ENCODE measurements at regions not wholly inside any gene's neighbourhood (a gene's known extent, or its start where the extent isn't known, plus 50 kb on each side); places are given as distances from the start of the nearest gene placed in this dataset.

GRCh38 chr21:15130326-15130725 lies 65.5 kb upstream of the NRIP1 start:
- H3K27ac ChIP-seq = no peak overlapping the region
- no peaks in the 10 kb centered on the region for H3K36me3 ChIP-seq

GRCh38 chr21:15130751-15131150 lies 66.0 kb upstream of the NRIP1 start:
- ATAC-seq = no peak
- no peak for TF ChIP-seq CTCF (IDR thresholded peaks at IDR 0.05)
- Histone ChIP-seq H3K27ac (no peak overlapping the region), H3K36me3 (no peaks in the 10 kb centered on the region), H3K9me3 (no peaks in the 10 kb centered on the region), H3K27me3 (no peaks in the 10 kb centered on the region), H3K4me1 (peaks cover 0 to 23% (median 8%) of the 10 kb centered on the region in 9 donors), H3K4me3 (no peak overlapping the region)
- intact Hi-C loops (cut with DNase I) = no loop called here
- DNase-seq = no peak
- WGBS, 2 donors = 36 to 63% methylated on average over 1 of the region's 1 CpG

More at GRCh38 chr21:15130326-15130725, 65.5 kb upstream of the NRIP1 start:
- TF ChIP-seq CTCF (IDR thresholded peaks at IDR 0.05) = no peak
- 71% methylated on average over 6 of the region's 6 CpGs for WGBS, 2 donors
- no peak overlapping the region for H3K4me3 ChIP-seq
- intact Hi-C loops (cut with DNase I) = no loop called here
- DNase-seq (no peak), ATAC-seq (no peak)
- H3K4me1 ChIP-seq = peaks cover 0 to 23% (median 8%) of the 10 kb centered on the region in 9 donors
- H3K27me3 ChIP-seq = no peaks in the 10 kb centered on the region
- no peaks in the 10 kb centered on the region for H3K9me3 ChIP-seq

- WGBS, 2 donors = 96 to 97% methylated on average over 7 of the region's 7 CpGs
- Histone ChIP-seq H3K27ac (no peak overlapping the region), H3K4me3 (no peak overlapping the region), H3K27me3 (no peaks in the 10 kb centered on the region), H3K36me3 (no peaks in the 10 kb centered on the region), H3K4me1 (peaks cover 0 to 22% (median 0%) of the 10 kb centered on the region in 9 donors), H3K9me3 (no peaks in the 10 kb centered on the region)
- intact Hi-C loops (cut with DNase I) = no loop called here
- no peak for TF ChIP-seq CTCF (IDR thresholded peaks at IDR 0.05)
- ATAC-seq = no peak
- DNase-seq = no peak
These were observed 68.0 kb upstream of the NRIP1 start for GRCh38 chr21:15132781-15133180.

GRCh38 chr21:15134701-15135470 lies 70.1 kb upstream of the NRIP1 start:
- no peak for TF ChIP-seq CTCF (IDR thresholded peaks at IDR 0.05)
- no peaks in the 10 kb centered on the region for H3K27me3 ChIP-seq
- no peak overlapping the region for H3K27ac ChIP-seq
- intact Hi-C loops (cut with DNase I) = no loop called here
- ATAC-seq = no peak
- H3K36me3 ChIP-seq = no peaks in the 10 kb centered on the region
- peaks cover 0 to 20% (median 0%) of the 10 kb centered on the region in 9 donors for H3K4me1 ChIP-seq
- DNase-seq = no peak
- no peaks in the 10 kb centered on the region for H3K9me3 ChIP-seq
- H3K4me3 ChIP-seq = no peak overlapping the region
- WGBS, 2 donors = 66 to 74% methylated on average over 7 of the region's 7 CpGs
